ENCODE measurements at regions not wholly inside any gene's neighbourhood (a gene's known extent, or its start where the extent isn't known, plus 50 kb on each side); places are given as distances from the start of the nearest gene placed in this dataset.
"Not testable (repeated sequence)": the region's sequence is repeated elsewhere in the genome, so short reads cannot be mapped to it uniquely, and the experiment has no call there.

DNA sequence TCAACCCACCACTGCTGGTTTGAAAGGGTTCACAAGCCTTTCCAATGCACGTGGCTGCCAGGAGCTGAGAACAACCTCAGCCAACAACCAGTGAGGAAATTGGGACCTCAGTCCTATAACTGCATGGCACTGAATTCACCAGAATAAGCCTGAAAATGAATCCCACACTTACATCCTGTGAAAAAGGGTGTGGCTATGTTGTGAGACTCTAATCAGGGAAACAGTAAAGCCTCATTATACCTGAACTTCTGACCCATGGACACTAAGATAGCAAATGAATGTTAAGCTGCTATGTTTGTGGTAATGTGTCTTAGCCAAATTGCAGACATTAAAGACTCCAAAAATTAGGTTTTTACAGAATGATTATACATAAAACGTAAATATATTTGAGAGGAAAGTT, 515.8 kb downstream of the IRS1 start:
- no peaks in the 10 kb centered on the region for H3K9me2 ChIP-seq (replicated peaks; ENCODE audit: insufficient read depth, low read length)
- H3K36me3 ChIP-seq (ENCODE audit: low read length), result no peaks in the 10 kb centered on the region
- H4K20me1 ChIP-seq (ENCODE audit: low read depth, low read length), result no peaks in the 10 kb centered on the region
- H3K4me2 ChIP-seq (ENCODE audit: low read depth, low read length, poor library complexity, severe bottlenecking), result no peak overlapping the region
- H3K27me3 ChIP-seq (ENCODE audit: low read length), result no peaks in the 10 kb centered on the region
- TF ChIP-seq EZH2phosphoT487 (conservative IDR thresholded peaks at IDR 0.05; ENCODE audit: low read length), result no peak
- TF ChIP-seq, protein P1, sequence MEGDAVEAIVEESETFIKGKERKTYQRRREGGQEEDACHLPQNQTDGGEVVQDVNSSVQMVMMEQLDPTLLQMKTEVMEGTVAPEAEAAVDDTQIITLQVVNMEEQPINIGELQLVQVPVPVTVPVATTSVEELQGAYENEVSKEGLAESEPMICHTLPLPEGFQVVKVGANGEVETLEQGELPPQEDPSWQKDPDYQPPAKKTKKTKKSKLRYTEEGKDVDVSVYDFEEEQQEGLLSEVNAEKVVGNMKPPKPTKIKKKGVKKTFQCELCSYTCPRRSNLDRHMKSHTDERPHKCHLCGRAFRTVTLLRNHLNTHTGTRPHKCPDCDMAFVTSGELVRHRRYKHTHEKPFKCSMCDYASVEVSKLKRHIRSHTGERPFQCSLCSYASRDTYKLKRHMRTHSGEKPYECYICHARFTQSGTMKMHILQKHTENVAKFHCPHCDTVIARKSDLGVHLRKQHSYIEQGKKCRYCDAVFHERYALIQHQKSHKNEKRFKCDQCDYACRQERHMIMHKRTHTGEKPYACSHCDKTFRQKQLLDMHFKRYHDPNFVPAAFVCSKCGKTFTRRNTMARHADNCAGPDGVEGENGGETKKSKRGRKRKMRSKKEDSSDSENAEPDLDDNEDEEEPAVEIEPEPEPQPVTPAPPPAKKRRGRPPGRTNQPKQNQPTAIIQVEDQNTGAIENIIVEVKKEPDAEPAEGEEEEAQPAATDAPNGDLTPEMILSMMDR (IDR thresholded peaks at IDR 0.05; ENCODE audit: insufficient read depth, low read length, poor library complexity, severe bottlenecking), result no peak
- no peaks in the 10 kb centered on the region for H3F3A ChIP-seq (ENCODE audit: insufficient read depth)
- no peak overlapping the region for H3K9ac ChIP-seq (ENCODE audit: low read length)
- H3K79me2 ChIP-seq (ENCODE audit: insufficient read depth, low read length), result no peaks in the 10 kb centered on the region
- H3K27ac ChIP-seq (ENCODE audit: low read depth, low read length), result no peak overlapping the region
- no peak overlapping the region for H2AFZ ChIP-seq (ENCODE audit: low read depth, low read length, severe bottlenecking)
- no peaks in the 10 kb centered on the region for H3K9me3 ChIP-seq (ENCODE audit: insufficient read depth, low read length)
- H3K4me3 ChIP-seq (ENCODE audit: insufficient read depth, low read length, poor library complexity, severe bottlenecking), result no peak overlapping the region

DNA sequence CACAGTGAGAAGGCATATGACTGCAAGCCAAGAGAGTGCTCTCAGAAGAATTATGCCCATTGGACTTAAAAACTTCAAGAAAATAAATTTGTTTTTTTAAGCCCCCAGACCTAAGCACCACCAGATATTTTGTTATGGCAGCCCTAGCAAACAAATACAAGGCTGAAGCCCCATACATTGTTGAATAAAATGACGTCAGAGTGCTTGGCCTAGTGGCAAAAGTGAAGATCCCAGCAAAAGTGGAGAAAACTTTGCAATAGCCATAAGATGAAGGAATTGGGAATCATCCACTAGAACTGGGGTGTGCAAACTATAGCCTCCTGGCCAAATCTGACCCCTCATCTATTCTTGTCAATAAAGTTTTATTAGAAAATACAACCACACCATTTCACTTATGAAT, 517.5 kb downstream of the IRS1 start:
- Histone ChIP-seq H3K4me3 (ENCODE audit: insufficient read depth, low read length, poor library complexity, severe bottlenecking) (no peak overlapping the region), H3K79me2 (ENCODE audit: insufficient read depth, low read length) (no peaks in the 10 kb centered on the region), H4K20me1 (ENCODE audit: low read depth, low read length) (no peaks in the 10 kb centered on the region), H3K9me3 (ENCODE audit: insufficient read depth, low read length) (no peaks in the 10 kb centered on the region), H3K27ac (ENCODE audit: low read depth, low read length) (no peak overlapping the region), H3K4me2 (ENCODE audit: low read depth, low read length, poor library complexity, severe bottlenecking) (no peak overlapping the region), H3K9ac (ENCODE audit: low read length) (no peak overlapping the region), H3K36me3 (ENCODE audit: low read length) (no peaks in the 10 kb centered on the region), H3F3A (ENCODE audit: insufficient read depth) (no peaks in the 10 kb centered on the region), H2AFZ (ENCODE audit: low read depth, low read length, severe bottlenecking) (no peak overlapping the region), H3K27me3 (ENCODE audit: low read length) (no peaks in the 10 kb centered on the region), H3K9me2 (replicated peaks; ENCODE audit: insufficient read depth, low read length) (no peaks in the 10 kb centered on the region)
- TF ChIP-seq, protein P1 (IDR thresholded peaks at IDR 0.05; ENCODE audit: insufficient read depth, low read length, poor library complexity, severe bottlenecking), result no peak

DNA sequence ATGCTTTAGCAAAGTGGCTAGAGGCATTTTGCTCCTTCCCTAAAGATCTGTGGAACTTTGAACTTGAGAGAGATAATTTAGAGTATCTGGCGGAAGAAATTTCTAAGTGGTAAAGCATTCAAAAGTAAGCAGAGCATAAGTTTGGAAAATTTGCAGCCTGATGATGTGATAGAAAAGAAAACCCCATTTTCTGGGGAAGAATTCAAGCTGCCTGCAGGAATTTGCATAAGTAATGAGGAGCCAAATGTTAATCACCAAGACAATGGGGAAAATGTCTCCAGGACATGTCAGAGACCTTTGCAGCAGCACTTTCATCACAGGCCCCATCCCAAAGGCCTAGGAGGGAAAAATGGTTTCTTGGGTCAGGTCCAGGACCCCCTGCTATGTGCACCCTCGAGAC, 519.5 kb downstream of the IRS1 start:
- not testable (repeated sequence) for H3K4me3 ChIP-seq (ENCODE audit: insufficient read depth, low read length, poor library complexity, severe bottlenecking); H3K79me2 ChIP-seq (ENCODE audit: insufficient read depth, low read length); H3K4me2 ChIP-seq (ENCODE audit: low read depth, low read length, poor library complexity, severe bottlenecking); H4K20me1 ChIP-seq (ENCODE audit: low read depth, low read length); H3K9ac ChIP-seq (ENCODE audit: low read length); H3K27ac ChIP-seq (ENCODE audit: low read depth, low read length); H3K9me3 ChIP-seq (ENCODE audit: insufficient read depth, low read length); H3K9me2 ChIP-seq (replicated peaks; ENCODE audit: insufficient read depth, low read length); H3F3A ChIP-seq (ENCODE audit: insufficient read depth); H2AFZ ChIP-seq (ENCODE audit: low read depth, low read length, severe bottlenecking); H3K27me3 ChIP-seq (ENCODE audit: low read length); H3K36me3 ChIP-seq (ENCODE audit: low read length)

DNA sequence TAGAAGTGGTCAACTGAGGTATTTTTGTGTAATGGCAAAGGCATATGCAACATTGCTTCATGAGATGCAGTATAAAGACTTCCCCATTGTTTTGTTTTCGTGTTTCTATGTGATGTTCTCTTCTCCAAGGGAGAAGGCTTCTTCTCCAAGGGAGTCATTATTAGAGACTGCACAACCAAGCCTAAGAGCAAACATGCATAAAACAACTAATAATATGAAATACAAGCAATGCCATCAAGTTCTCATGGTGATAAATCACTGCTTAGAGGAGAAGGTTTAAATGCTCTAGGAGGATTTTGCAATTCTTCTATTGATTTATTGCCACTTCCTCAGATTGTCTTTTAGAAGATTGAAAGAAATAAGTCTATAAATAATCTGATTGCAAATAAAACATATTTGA, 524.4 kb downstream of the IRS1 start:
- H3K4me2 ChIP-seq (ENCODE audit: low read depth, low read length, poor library complexity, severe bottlenecking), result no peak overlapping the region

More for the DNA sequence above, 524.4 kb downstream of the IRS1 start:
- H3K27me3 ChIP-seq (ENCODE audit: low read length), result no peaks in the 10 kb centered on the region
- H3K79me2 ChIP-seq (ENCODE audit: insufficient read depth, low read length), result no peaks in the 10 kb centered on the region
- no peaks in the 10 kb centered on the region for H3K9me3 ChIP-seq (ENCODE audit: insufficient read depth, low read length)
- TF ChIP-seq, protein P1 (IDR thresholded peaks at IDR 0.05; ENCODE audit: insufficient read depth, low read length, poor library complexity, severe bottlenecking), result no peak
- TF ChIP-seq EZH2phosphoT487 (conservative IDR thresholded peaks at IDR 0.05; ENCODE audit: low read length), result no peak
- H3K27ac ChIP-seq (ENCODE audit: low read depth, low read length), result no peak overlapping the region
- H3K36me3 ChIP-seq (ENCODE audit: low read length), result no peaks in the 10 kb centered on the region
- no peak overlapping the region for H3K9ac ChIP-seq (ENCODE audit: low read length)
- no peak overlapping the region for H2AFZ ChIP-seq (ENCODE audit: low read depth, low read length, severe bottlenecking)
- no peak overlapping the region for H3K4me3 ChIP-seq (ENCODE audit: insufficient read depth, low read length, poor library complexity, severe bottlenecking)
- no peaks in the 10 kb centered on the region for H4K20me1 ChIP-seq (ENCODE audit: low read depth, low read length)
- no peaks in the 10 kb centered on the region for H3F3A ChIP-seq (ENCODE audit: insufficient read depth)
- H3K9me2 ChIP-seq (replicated peaks; ENCODE audit: insufficient read depth, low read length), result no peaks in the 10 kb centered on the region
